ENCODE measurements at regions not wholly inside any gene's neighbourhood (a gene's known extent, or its start where the extent isn't known, plus 50 kb on each side); places are given as distances from the start of the nearest gene placed in this dataset.
"Not testable (repeated sequence)": the region's sequence is repeated elsewhere in the genome, so short reads cannot be mapped to it uniquely, and the experiment has no call there.

DNA sequence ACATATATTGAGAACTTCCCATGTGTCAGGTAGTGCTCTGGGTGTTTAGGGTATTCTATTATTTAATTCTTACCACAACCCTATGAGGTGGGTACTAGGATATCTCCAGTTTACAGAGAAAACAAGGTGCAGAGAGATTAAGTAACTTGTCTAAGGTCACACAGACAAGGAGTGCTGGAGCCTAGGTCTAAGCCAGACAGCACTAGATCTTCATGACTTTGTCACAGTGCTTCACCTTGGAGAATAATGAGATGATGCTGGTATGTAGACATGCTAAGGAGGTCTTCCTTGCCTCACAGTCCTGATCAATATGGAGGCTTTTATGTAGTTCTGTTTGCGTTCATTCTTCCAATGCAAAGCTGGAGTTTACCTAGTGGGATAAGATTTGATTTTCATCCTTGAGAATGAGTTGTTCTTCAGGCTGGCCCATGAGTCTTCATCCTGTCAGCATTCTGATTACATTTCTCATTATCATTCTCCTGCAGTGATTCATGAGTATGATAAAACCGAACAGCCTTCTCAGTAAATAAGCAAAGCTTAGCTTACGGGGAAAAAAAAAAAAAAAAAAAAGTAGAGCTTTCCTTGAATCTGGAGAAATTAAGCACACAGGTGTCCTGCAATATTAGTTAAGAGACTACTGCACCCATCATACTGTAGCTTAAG is 176.3 kb downstream of the C9orf152 start:
- H3K4me3 Mint-ChIP-seq, result no peak overlapping the region
- no peaks in the 10 kb centered on the region for H3K27me3 Mint-ChIP-seq (ENCODE audit: low read depth)
- peaks cover 15% of the 10 kb centered on the region for H3K4me1 Mint-ChIP-seq (ENCODE audit: low read depth)
- no peak overlapping the region for H3K27ac Mint-ChIP-seq
- no peaks in the 10 kb centered on the region for H3K9me3 Mint-ChIP-seq
- peaks cover 1% of the 10 kb centered on the region for H3K36me3 Mint-ChIP-seq (ENCODE audit: low read depth)

DNA sequence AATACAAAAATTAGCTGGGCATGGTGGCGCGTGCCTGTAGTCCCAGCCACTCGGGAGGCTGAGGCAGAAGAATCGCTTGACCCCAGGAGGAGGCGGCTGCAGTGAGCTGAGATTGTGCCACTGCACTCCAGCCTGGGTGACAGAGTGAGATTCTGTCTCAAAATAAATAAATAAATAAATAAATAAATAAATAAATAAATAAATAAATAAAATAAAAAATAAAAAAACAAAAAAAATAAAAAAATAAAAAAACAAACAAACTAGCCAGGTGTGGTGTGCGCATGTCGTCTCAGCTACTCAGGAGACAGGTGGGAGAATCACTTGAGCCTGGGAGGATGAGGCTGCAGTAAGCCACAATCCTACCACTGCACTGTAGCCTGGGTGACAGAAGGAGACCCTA is 175.4 kb downstream of the C9orf152 start:
- H3K4me3 Mint-ChIP-seq; H3K9me3 Mint-ChIP-seq; H3K27me3 Mint-ChIP-seq (ENCODE audit: low read depth); H3K27ac Mint-ChIP-seq; H3K36me3 Mint-ChIP-seq (ENCODE audit: low read depth): not testable (repeated sequence)
- H3K4me1 Mint-ChIP-seq (ENCODE audit: low read depth), result peaks cover 15% of the 10 kb centered on the region

DNA sequence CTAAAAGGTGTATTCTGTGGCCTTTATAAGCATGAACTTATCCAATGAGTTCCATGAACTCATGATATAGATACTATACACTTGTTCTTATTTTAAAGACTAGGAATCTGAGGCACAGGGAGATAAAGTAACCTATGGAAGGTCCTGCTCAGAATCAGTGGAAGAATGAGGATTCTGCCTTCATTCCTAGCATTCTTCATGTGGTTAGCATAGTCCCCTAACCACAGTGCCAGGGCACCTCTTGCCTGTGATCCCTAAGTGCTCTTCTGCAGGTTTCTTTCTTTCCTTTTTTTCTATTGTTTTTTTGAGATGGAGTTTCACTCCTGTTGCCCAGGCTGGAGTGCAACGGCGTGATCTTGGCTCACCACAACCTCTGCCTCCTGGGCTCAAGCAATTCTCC is 174.1 kb downstream of the C9orf152 start:
- peaks cover 15% of the 10 kb centered on the region for H3K4me1 Mint-ChIP-seq (ENCODE audit: low read depth)
- H3K27me3 Mint-ChIP-seq (ENCODE audit: low read depth), result no peaks in the 10 kb centered on the region
- no peaks in the 10 kb centered on the region for H3K36me3 Mint-ChIP-seq (ENCODE audit: low read depth)
- no peaks in the 10 kb centered on the region for H3K9me3 Mint-ChIP-seq
- no peak overlapping the region for H3K27ac Mint-ChIP-seq
- no peak overlapping the region for H3K4me3 Mint-ChIP-seq

DNA sequence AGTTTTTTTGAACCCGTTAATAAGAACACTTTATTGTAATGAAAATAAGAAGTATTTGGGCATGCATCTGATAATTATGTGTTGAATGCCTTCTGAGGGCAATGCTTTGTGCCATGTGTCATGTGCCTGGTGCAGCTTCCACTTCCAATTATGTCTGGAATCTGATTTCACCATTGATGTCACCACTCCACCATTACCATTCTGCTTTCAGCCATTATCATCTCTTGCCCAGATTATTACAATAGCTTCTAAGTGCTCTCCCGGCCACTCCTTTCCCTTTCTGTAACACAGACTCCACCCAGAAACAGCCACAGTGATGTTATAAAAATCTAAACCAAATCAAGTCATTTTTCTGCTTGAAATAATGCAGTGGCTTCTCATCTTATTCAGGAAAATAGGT is 171.7 kb downstream of the C9orf152 start:
- Mint-ChIP-seq H3K27ac (no peak overlapping the region), H3K4me1 (ENCODE audit: low read depth) (peaks cover 3% of the 10 kb centered on the region), H3K27me3 (ENCODE audit: low read depth) (peaks cover 7% of the 10 kb centered on the region), H3K4me3 (no peak overlapping the region), H3K36me3 (ENCODE audit: low read depth) (peaks cover 2% of the 10 kb centered on the region), H3K9me3 (no peaks in the 10 kb centered on the region)

DNA sequence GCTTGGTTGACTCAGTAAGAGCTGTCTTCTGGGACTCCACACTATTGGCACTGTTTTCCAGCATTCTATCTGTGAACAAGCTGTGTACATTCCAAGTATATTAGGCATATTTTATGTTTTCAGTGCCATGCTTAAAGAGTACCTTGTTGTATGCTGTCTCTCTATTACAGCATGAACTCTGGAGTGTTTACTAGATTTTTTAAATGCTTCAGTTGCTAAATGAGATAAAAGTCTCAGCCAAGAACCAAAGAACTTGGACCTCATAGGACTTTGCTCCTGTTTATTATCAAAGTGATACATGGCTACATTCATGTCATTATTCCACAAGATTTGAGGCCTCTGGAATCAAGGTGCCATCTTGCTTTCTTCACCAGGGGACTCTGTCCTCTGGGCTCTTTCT is 167.2 kb downstream of the C9orf152 start:
- H3K9me3 Mint-ChIP-seq, result no peaks in the 10 kb centered on the region

DNA sequence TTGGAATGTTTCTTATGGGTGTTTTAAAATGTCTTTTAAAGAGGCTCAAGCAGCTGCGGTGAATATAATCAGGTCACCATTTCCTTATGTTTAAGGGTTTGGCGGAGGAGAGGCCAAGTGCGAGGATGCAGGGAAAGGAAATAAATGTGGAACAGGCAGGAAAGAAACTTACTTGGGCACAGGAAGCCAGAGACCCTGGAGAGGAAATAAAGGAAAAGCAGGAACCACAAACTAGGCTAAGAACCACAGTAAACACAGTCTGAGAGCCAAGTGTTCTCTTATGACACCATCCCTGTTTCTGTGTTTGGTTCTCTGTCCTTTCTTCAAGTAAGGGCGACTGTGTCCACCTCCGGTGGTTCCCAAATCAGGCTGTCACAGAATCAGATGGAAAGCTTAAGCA is 166.5 kb downstream of the C9orf152 start:
- Mint-ChIP-seq H3K9me3 (no peaks in the 10 kb centered on the region), H3K27ac (no peak overlapping the region), H3K27me3 (ENCODE audit: low read depth) (peaks cover 8% of the 10 kb centered on the region), H3K4me1 (ENCODE audit: low read depth) (peaks cover 7% of the 10 kb centered on the region), H3K36me3 (ENCODE audit: low read depth) (peaks cover 4% of the 10 kb centered on the region), H3K4me3 (no peak overlapping the region)

More for the DNA sequence above, 167.2 kb downstream of the C9orf152 start:
- Mint-ChIP-seq H3K27me3 (ENCODE audit: low read depth) (peaks cover 8% of the 10 kb centered on the region), H3K36me3 (ENCODE audit: low read depth) (peaks cover 4% of the 10 kb centered on the region), H3K4me3 (no peak overlapping the region), H3K4me1 (ENCODE audit: low read depth) (peaks cover 7% of the 10 kb centered on the region), H3K27ac (no peak overlapping the region)

DNA sequence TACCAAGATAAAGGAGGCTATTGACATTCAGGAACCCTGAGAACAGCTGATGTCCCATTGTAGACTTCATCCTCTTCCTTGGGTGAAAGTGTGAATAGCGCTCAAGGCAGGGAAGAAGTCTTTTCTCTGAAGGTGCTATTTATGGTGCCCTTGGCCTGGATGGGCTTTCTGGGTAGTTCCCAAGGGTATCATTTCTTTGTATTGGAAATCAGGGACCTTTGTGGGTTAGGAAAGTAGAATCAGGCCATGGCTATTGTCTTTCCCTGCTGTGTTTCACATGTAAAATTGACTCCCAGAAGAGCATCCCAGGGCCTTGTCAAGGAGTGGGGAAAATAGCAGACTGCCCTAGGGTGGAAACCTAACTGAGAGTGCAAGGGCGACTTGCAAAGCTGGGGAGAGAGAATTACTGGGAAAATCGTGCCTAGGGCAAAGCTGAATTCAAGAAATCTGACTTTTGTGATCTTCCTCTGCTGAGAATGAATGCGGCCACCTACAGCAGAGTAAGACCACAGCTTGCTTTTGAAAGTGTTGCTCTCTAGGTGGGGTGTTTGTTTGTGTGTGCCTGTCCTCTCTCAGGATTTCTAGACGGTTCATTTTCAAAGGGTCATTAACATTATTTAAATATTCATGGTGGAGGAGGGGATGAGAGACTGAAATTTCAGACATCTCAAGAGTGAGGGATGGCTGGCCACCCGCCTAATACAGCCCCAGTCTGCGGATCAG is 160.6 kb downstream of the C9orf152 start:
- peaks cover 4% of the 10 kb centered on the region for H3K27me3 Mint-ChIP-seq (ENCODE audit: low read depth)
- peak overlapping the region; percentile 82 for H3K27ac Mint-ChIP-seq
- peak overlapping the region; percentile 91 for H3K4me3 Mint-ChIP-seq
- peaks cover 30% of the 10 kb centered on the region for H3K4me1 Mint-ChIP-seq (ENCODE audit: low read depth)
- peaks cover 10% of the 10 kb centered on the region for H3K36me3 Mint-ChIP-seq (ENCODE audit: low read depth)
- no peaks in the 10 kb centered on the region for H3K9me3 Mint-ChIP-seq

DNA sequence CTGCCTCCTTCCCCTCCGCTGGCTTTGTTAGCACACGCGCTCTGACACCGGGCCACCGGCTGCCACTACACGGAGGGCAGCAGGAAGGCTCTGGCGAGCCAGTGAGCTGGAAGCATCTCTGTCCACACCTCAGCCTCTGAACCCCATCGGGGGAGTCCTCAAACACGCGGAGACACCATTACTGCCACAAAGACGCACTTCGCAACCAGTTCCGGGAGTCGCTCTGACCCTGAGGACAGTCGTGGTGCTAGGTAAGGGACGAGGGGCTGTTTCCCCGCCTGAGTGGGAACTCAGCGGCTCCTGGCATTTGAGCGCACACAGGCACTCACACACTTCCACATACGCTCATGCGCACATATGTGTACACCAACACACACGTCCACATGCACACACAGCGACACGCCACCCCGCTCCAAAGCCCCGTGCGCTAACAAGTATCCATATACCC is 160.0 kb downstream of the C9orf152 start:
- peaks cover 15% of the 10 kb centered on the region for H3K36me3 Mint-ChIP-seq (ENCODE audit: low read depth)
- peaks cover 35% of the 10 kb centered on the region for H3K4me1 Mint-ChIP-seq (ENCODE audit: low read depth)
- peaks cover 4% of the 10 kb centered on the region for H3K27me3 Mint-ChIP-seq (ENCODE audit: low read depth)
- H3K9me3 Mint-ChIP-seq, result no peaks in the 10 kb centered on the region
- H3K4me3 Mint-ChIP-seq, result peak overlapping the region; percentile 91
- H3K27ac Mint-ChIP-seq, result peak overlapping the region; percentile 82

DNA sequence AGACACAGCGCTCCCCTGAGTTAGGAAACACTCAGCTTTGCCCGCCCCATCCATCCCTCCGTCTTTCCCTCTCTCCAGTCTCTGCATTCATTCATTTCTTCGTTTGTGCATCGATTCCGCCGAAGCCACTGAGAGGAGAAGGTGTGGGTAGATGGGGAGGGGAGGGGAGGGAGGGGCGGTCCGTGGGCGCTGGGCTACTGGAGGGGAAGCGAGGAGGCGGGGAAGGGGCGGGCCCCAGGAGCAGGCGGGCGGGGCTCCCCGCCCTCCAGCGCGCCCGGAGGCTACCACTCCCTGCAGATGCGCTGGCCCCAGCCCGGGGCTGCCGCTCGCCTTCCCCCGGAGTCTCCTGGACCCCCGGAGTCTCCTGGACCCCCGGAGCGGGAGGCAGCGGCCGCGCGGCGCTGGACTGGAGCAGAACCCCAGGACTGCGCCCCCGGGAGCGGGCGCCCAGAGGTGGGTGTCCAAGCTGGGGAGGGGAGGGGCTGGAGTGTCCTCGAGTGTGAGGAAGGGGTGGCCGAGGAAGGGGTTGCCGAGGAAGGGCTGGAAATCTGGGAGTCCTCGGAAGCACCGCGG is 159.5 kb downstream of the C9orf152 start:
- Mint-ChIP-seq H3K9me3 (no peaks in the 10 kb centered on the region), H3K27ac (peak overlapping the region; percentile 82), H3K4me1 (ENCODE audit: low read depth) (peaks cover 36% of the 10 kb centered on the region), H3K27me3 (ENCODE audit: low read depth) (peaks cover 4% of the 10 kb centered on the region), H3K36me3 (ENCODE audit: low read depth) (peaks cover 15% of the 10 kb centered on the region), H3K4me3 (peak overlapping the region; percentile 91)

DNA sequence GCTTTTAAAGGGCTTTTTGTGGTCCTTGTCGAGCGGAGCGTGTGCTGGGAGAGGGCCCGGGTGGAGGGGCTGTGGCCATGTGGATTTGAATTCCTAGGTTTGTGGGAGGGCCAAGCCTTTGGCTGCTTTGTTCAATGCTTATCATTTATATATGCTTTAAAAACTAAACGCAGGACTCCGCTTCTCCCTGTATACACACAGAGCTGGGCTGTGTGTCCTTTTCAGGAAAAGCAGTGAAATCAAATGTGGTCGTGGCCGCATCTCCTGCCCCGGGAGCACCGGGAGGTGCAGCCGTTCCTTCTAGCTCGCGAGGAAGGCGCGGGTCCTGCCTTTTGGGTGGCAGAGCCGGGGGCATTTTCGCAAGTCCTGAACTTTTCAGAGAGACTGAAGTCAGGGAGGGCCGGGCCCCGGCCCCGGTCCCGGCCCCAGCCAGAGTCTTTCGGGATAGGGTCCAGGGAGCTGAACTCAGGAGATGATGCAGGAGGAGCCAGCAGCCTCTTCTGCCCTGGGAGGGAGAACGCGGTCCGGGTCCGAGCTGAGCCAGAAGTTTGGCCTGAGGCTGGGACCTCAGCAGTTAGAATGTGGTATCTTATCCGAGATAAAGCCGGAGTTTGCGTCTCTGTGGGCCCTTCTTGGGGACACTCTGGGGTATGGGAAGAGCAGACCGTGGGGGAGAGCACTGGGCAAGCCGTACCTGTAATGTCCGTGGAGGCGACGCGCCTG is 158.8 kb downstream of the C9orf152 start:
- Mint-ChIP-seq H3K27me3 (ENCODE audit: low read depth) (peaks cover 4% of the 10 kb centered on the region), H3K27ac (peak overlapping the region; percentile 79), H3K9me3 (no peaks in the 10 kb centered on the region), H3K4me1 (ENCODE audit: low read depth) (peaks cover 40% of the 10 kb centered on the region), H3K4me3 (peak overlapping the region; percentile 91), H3K36me3 (ENCODE audit: low read depth) (peaks cover 15% of the 10 kb centered on the region)

DNA sequence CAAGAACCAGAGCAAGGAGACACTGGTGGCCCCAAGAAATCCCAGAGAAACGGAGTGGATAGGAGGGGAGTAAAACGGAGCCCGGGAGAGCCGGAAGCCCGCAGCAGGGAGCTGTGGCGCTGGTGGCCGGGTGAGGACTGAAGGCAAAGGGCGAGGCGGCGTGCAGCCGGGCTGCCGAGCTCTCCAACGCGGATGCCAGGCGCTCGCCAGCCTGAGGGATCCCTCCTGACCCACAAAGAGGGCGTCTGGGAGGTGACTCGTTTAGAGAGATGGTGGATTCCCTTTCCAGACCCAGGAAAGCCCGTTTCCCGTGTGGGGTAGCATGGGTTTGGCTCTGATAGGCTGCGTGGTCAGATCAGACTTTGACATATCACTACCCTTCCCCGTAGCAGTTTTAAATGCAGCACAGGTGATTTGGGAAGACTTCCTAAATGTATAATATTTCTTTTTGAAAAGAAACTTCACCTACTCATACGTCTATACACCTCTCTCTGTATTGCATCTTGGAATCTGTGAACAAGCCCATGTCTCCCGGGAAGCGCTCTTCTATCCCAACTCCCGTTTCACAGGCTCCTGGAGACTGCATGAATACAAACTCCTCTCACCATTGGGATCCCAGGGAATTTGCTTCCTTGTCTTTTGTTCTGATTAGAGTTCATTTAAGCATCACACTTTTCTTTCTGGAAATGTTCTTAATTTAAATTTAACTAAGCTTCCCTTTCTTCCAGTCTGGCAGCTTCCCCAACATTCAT is 158.1 kb downstream of the C9orf152 start:
- H3K9me3 Mint-ChIP-seq, result no peaks in the 10 kb centered on the region
- peaks cover 4% of the 10 kb centered on the region for H3K27me3 Mint-ChIP-seq (ENCODE audit: low read depth)
- H3K27ac Mint-ChIP-seq, result peak overlapping the region; percentile 79
- peak overlapping the region; percentile 91 for H3K4me3 Mint-ChIP-seq
- H3K36me3 Mint-ChIP-seq (ENCODE audit: low read depth), result peaks cover 18% of the 10 kb centered on the region
- peaks cover 38% of the 10 kb centered on the region for H3K4me1 Mint-ChIP-seq (ENCODE audit: low read depth)

DNA sequence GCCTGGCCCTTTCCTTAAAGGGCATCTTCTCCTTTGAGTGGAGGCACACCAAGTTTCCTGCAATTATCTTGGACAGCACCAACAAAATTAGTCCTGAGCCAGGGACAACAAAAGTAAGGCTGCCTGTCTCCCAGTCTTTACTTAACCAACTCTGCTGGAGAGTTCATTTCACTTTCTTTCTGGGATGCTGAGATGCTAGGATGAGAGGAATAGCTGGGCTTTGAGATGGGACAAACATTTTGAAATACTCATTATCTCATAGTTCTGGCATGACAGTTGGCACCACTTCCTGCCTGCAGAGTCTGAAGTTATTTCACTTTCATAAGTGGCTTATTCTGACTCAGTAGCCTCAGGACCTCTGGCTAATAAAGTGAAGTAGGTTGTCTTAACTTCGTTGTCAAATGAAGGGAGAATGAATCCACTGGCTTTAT is 157.0 kb downstream of the C9orf152 start:
- peaks cover 4% of the 10 kb centered on the region for H3K27me3 Mint-ChIP-seq (ENCODE audit: low read depth)
- peak overlapping the region; percentile 79 for H3K27ac Mint-ChIP-seq
- H3K4me1 Mint-ChIP-seq (ENCODE audit: low read depth), result peaks cover 41% of the 10 kb centered on the region
- peaks cover 18% of the 10 kb centered on the region for H3K36me3 Mint-ChIP-seq (ENCODE audit: low read depth)
- H3K4me3 Mint-ChIP-seq, result peak overlapping the region; percentile 91
- H3K9me3 Mint-ChIP-seq, result no peaks in the 10 kb centered on the region

DNA sequence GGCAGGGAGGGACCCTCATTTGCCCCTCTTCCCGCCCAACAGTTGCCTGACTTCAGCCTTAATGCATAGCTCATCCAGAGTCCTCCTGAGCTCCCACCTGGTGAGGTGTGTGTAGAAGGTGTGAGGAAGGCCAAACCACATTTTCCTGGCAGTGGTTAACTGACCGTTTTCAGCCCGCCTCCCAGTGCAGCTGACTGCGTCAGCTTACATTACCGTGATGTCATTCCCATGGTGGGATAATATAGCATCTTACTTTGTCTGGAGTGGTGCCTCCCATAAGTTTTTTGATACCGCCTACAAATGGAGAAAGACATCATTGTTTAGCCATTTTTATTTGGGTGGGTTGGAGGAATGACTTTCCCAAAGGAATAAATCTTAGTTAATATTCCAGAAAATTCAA is 151.9 kb downstream of the C9orf152 start:
- Mint-ChIP-seq H3K9me3 (no peaks in the 10 kb centered on the region), H3K27ac (no peak overlapping the region), H3K4me1 (ENCODE audit: low read depth) (peaks cover 54% of the 10 kb centered on the region), H3K27me3 (ENCODE audit: low read depth) (no peaks in the 10 kb centered on the region), H3K36me3 (ENCODE audit: low read depth) (peaks cover 35% of the 10 kb centered on the region), H3K4me3 (no peak overlapping the region)

Measured in T-helper 1 cell treated with Interleukin-12 subunit alpha and Interleukin-12 subunit beta and Interleukin-4 antibody, amounts not matched to agents 30 μg/mL and 1 μg/mL, for 36 hours (primary cell).